ENCODE measurements at regions not wholly inside any gene's neighbourhood (a gene's known extent, or its start where the extent isn't known, plus 50 kb on each side); places are given as distances from the start of the nearest gene placed in this dataset.

GRCh38 chr15:31758126-31758525 is 272.2 kb upstream of the CHRNA7 start:
- Histone ChIP-seq H3K4me1 (no peaks in the 10 kb centered on the region), H3K27ac (no peak overlapping the region), H3K36me3 (no peaks in the 10 kb centered on the region), H3K27me3 (no peaks in the 10 kb centered on the region), H3K9me3 (no peaks in the 10 kb centered on the region), H3K4me3 (no peak overlapping the region)
- intact Hi-C loops (cut with DNase I; ENCODE audit: low total_unique reads) (no loop called here), in situ Hi-C loops (cut with MboI; ENCODE audit: low pct_ligation_motif_present in 1 of 4, low pct_unique_long_range_greater_than_20kb in 1 of 4, low sequenced_read_pairs in 3 of 4) (no loop called here)
- no peak for TF ChIP-seq POLR2AphosphoS5 (IDR thresholded peaks at IDR 0.05)
- TF ChIP-seq POLR2A (IDR thresholded peaks at IDR 0.05) = no peak
- no peak for TF ChIP-seq EP300 (IDR thresholded peaks at IDR 0.05; ENCODE audit: low read depth)
- TF ChIP-seq CTCF (IDR thresholded peaks at IDR 0.05) = no peak
- WGBS, 2 donors (ENCODE audit: low coverage in 1 of 2) = 47% methylated on average over 5 of the region's 5 CpGs
- DNase-seq = peak; percentile 74

- 95 to 96% methylated on average over 4 to 13 of the region's 13 CpGs for whole genome bisulfite sequencing, 2 donors (ENCODE audit: low coverage in 1 of 2)
- H3K27me3 ChIP-seq = no peaks in the 10 kb centered on the region
- no peaks in the 10 kb centered on the region for H3K9me3 ChIP-seq
- DNase-seq = no peak
- intact Hi-C loops (cut with DNase I; ENCODE audit: low total_unique reads) (no loop called here), in situ Hi-C loops (cut with MboI; ENCODE audit: low pct_ligation_motif_present in 1 of 4, low pct_unique_long_range_greater_than_20kb in 1 of 4, low sequenced_read_pairs in 3 of 4) (no loop called here)
- no peak overlapping the region for H3K27ac ChIP-seq
- no peak for TF ChIP-seq POLR2AphosphoS5 (IDR thresholded peaks at IDR 0.05)
- TF ChIP-seq POLR2A (IDR thresholded peaks at IDR 0.05) = no peak
- no peak for TF ChIP-seq CTCF (IDR thresholded peaks at IDR 0.05)
- no peak for TF ChIP-seq EP300 (IDR thresholded peaks at IDR 0.05; ENCODE audit: low read depth)
- no peaks in the 10 kb centered on the region for H3K36me3 ChIP-seq
- H3K4me3 ChIP-seq = no peak overlapping the region
- no peaks in the 10 kb centered on the region for H3K4me1 ChIP-seq
Observed at GRCh38 chr15:31768055-31768454, 262.3 kb upstream of the CHRNA7 start.

DNA sequence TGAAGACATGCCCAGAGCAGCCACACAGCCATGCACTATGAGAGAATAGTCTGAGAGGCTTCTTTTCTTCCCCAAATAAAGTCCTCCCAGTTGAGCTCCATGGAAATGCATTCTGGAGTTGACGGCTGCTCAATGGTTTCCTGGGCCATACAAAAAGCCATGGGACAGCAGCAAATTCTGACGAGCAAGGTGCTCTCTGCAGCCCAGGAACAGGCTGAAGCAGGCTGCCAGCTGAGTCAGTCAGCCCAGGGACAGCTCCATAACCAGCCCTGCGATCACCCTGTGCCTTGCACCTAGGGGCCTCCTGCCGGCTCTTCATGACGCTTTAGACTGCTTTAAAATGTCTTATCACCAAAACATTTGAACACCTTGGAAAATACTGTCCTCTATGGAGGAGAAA is 256.3 kb upstream of the CHRNA7 start:
- no peaks in the 10 kb centered on the region for H3K27me3 ChIP-seq
- intact Hi-C loops (cut with DNase I; ENCODE audit: low total_unique reads) = no loop called here
- no peaks in the 10 kb centered on the region for H3K9me3 ChIP-seq
- no peaks in the 10 kb centered on the region for H3K4me1 ChIP-seq
- 10 to 60% methylated on average over 2 to 5 of the region's 5 CpGs for WGBS, 2 donors (ENCODE audit: low coverage in 1 of 2)
- no peak overlapping the region for H3K27ac ChIP-seq
- H3K36me3 ChIP-seq = no peaks in the 10 kb centered on the region
- TF ChIP-seq EP300 (IDR thresholded peaks at IDR 0.05; ENCODE audit: low read depth) (no peak), CTCF (IDR thresholded peaks at IDR 0.05) (no peak)
- no peak overlapping the region for H3K4me3 ChIP-seq
- no peak for DNase-seq
- in situ Hi-C loops (cut with MboI; ENCODE audit: low pct_ligation_motif_present in 1 of 4, low pct_unique_long_range_greater_than_20kb in 1 of 4, low sequenced_read_pairs in 3 of 4) = no loop called here

GRCh38 chr15:31776039-31776438 is 254.3 kb upstream of the CHRNA7 start:
- in situ Hi-C loops (cut with MboI; ENCODE audit: low pct_ligation_motif_present in 1 of 4, low pct_unique_long_range_greater_than_20kb in 1 of 4, low sequenced_read_pairs in 3 of 4) = loop anchor here in 1 of 4 donors (25.0 kb wide), 1 partner anchor 111 kb away; no protein-coding TSS in a partner anchor
- H3K4me3 ChIP-seq = no peak overlapping the region
- no peaks in the 10 kb centered on the region for H3K9me3 ChIP-seq
- DNase-seq = no peak
- 73 to 80% methylated on average over 1 to 9 of the region's 9 CpGs for WGBS, 2 donors (ENCODE audit: low coverage in 1 of 2)
- no peaks in the 10 kb centered on the region for H3K4me1 ChIP-seq
- H3K36me3 ChIP-seq = no peaks in the 10 kb centered on the region
- intact Hi-C loops (cut with DNase I; ENCODE audit: low total_unique reads) = no loop called here
- TF ChIP-seq EP300 (IDR thresholded peaks at IDR 0.05; ENCODE audit: low read depth) (no peak), POLR2A (IDR thresholded peaks at IDR 0.05) (no peak), CTCF (IDR thresholded peaks at IDR 0.05) (no peak), POLR2AphosphoS5 (IDR thresholded peaks at IDR 0.05) (no peak)
- H3K27me3 ChIP-seq = no peaks in the 10 kb centered on the region
- no peak overlapping the region for H3K27ac ChIP-seq

Data from transverse colon (tissue), 4 donors.